Keratinocyte (primary cell): ENCODE measurements at regions not wholly inside any gene's neighbourhood (a gene's known extent, or its start where the extent isn't known, plus 50 kb on each side); places are given as distances from the start of the nearest gene placed in this dataset.
"Not testable (repeated sequence)": the region's sequence is repeated elsewhere in the genome, so short reads cannot be mapped to it uniquely, and the experiment has no call there.

ENCODE experiments used
- DNase-seq: peaks from one replicate; pipeline ENCODE4 v3.0.0-alpha.2; 2011; ENCODE audit warnings: low read depth, missing footprints, low spot score
- FAIRE-seq: peaks from 2 replicates; lab custom pipeline; 2011; peaks lifted over from hg19 to GRCh38; lab: Jason Lieb, UNC
- H2AFZ ChIP-seq: 2 replicates; pipeline ENCODE4 v1.6.0; 2012; ENCODE audit warnings: low read length, control low read depth, inconsistent platforms; ENCODE audit not compliant: control insufficient read depth
- H3K27ac ChIP-seq: 2 replicates; pipeline ENCODE4 v1.5.1; 2011; ENCODE audit warnings: low read length; ENCODE audit not compliant: control insufficient read depth, insufficient read depth
- H3K27me3 ChIP-seq: 3 replicates; pipeline ENCODE4 v1.6.0; 2011; ENCODE audit warnings: low read length; ENCODE audit not compliant: control insufficient read depth, insufficient read depth; ENCODE audit errors: extremely low read depth
- H3K36me3 ChIP-seq, 2 experiments: 2 replicates in 1 of 2; 3 replicates in 1 of 2; pipeline ENCODE4 v1.5.1; 2011; ENCODE audit warnings: low read length in 2 of 2, mild to moderate bottlenecking in 1 of 2; ENCODE audit not compliant: control insufficient read depth in 2 of 2, insufficient read depth in 2 of 2; ENCODE audit errors: extremely low read depth in 1 of 2
- H3K4me1 ChIP-seq: 3 replicates; pipeline ENCODE4 v1.5.1; 2011; ENCODE audit warnings: low read length; ENCODE audit not compliant: control insufficient read depth, insufficient read depth; ENCODE audit errors: extremely low read depth
- H3K4me2 ChIP-seq: 3 replicates; pipeline ENCODE4 v1.6.0; 2011; ENCODE audit warnings: low read depth, low read length; ENCODE audit not compliant: control insufficient read depth, insufficient read depth; ENCODE audit errors: extremely low read depth
- H3K4me3 ChIP-seq, 3 experiments: fragments of 200-600 bp in 1 of 3; sonication (generic) in 1 of 3; 2 replicates in 2 of 3; 3 replicates in 1 of 3; pipeline ENCODE4 v1.5.1; 2011 to 2016; ENCODE audit warnings: low read length in 3 of 3, mild to moderate bottlenecking in 3 of 3, control low read depth in 2 of 3, inconsistent platforms in 1 of 3, low read depth in 1 of 3, mixed read lengths in 1 of 3, mixed run types in 1 of 3, moderate library complexity in 1 of 3; ENCODE audit not compliant: control insufficient read depth in 2 of 3, insufficient read depth in 2 of 3; ENCODE audit errors: extremely low read depth in 1 of 3
- H3K79me2 ChIP-seq: 2 replicates; pipeline ENCODE4 v1.6.0; 2012; ENCODE audit warnings: low read length; ENCODE audit not compliant: control insufficient read depth, insufficient read depth
- H3K9ac ChIP-seq: 3 replicates; pipeline ENCODE4 v1.6.0; 2011; ENCODE audit warnings: low read length; ENCODE audit not compliant: control insufficient read depth, insufficient read depth; ENCODE audit errors: extremely low read depth
- H3K9me1 ChIP-seq: 3 replicates; pipeline ENCODE4 v1.6.0; 2011; ENCODE audit warnings: low read length; ENCODE audit not compliant: control insufficient read depth, insufficient read depth; ENCODE audit errors: extremely low read depth
- H3K9me3 ChIP-seq: 2 replicates; pipeline ENCODE4 v1.5.1; 2012; ENCODE audit warnings: low read depth, low read length; ENCODE audit not compliant: control insufficient read depth
- H4K20me1 ChIP-seq: 3 replicates; pipeline ENCODE4 v1.6.0; 2011; ENCODE audit warnings: low read length; ENCODE audit not compliant: control insufficient read depth, insufficient read depth; ENCODE audit errors: extremely low read depth
- dilution Hi-C: fragments of 300-500 bp; cut with MboI; formaldehyde crosslinking; loops from one replicate; pipeline ENCODE4 v1.7.0; 2020; ENCODE audit warnings: low sequenced_read_pairs; ENCODE audit not compliant: extremely low pct_ligation_motif_present

- FAIRE-seq, result peak; percentile 85
Observed at GRCh38 chr10:38356527-38356926, 262.4 kb downstream of the ZNF37A start.

GRCh38 chr10:38362514-38362913 is 268.4 kb downstream of the ZNF37A start:
- dilution Hi-C loops, DNase-seq, H3K27me3 ChIP-seq, H3K36me3 ChIP-seq, H3K9ac ChIP-seq, H3K4me1 ChIP-seq, H3K9me1 ChIP-seq, H3K9me3 ChIP-seq, H2AFZ ChIP-seq, H3K4me2 ChIP-seq, H3K4me3 ChIP-seq, H4K20me1 ChIP-seq, FAIRE-seq, H3K27ac ChIP-seq: not testable (repeated sequence)
- peaks cover 19% of the 10 kb centered on the region for H3K79me2 ChIP-seq

More at GRCh38 chr10:38356527-38356926, 262.4 kb downstream of the ZNF37A start:
- H3K9me1 ChIP-seq, dilution Hi-C loops, H4K20me1 ChIP-seq, H3K36me3 ChIP-seq, DNase-seq, H3K27me3 ChIP-seq, H3K9me3 ChIP-seq, H3K27ac ChIP-seq, H3K4me1 ChIP-seq: not testable (repeated sequence)
- Histone ChIP-seq H3K4me2 (peak overlapping the region; percentile 27), H3K9ac (peak overlapping the region; percentile 58), H2AFZ (peak overlapping the region; percentile 54), H3K79me2 (peaks cover 19% of the 10 kb centered on the region), H3K4me3 (peak overlapping the region; percentile 33 to 57 (median 50))

- dilution Hi-C loops, FAIRE-seq, H3K4me1 ChIP-seq, H3K27ac ChIP-seq, H4K20me1 ChIP-seq, H3K9ac ChIP-seq, H3K9me1 ChIP-seq, H3K36me3 ChIP-seq, H2AFZ ChIP-seq, H3K9me3 ChIP-seq, H3K4me2 ChIP-seq, DNase-seq, H3K27me3 ChIP-seq, H3K79me2 ChIP-seq, H3K4me3 ChIP-seq: not testable (repeated sequence)
Observed at GRCh38 chr10:38364073-38364472, 269.9 kb downstream of the ZNF37A start.
